Neuronal stem cell (in vitro differentiated cells): ENCODE measurements at regions not wholly inside any gene's neighbourhood (a gene's known extent, or its start where the extent isn't known, plus 50 kb on each side); places are given as distances from the start of the nearest gene placed in this dataset.

Experiments used
- DNase-seq: peaks from one replicate; pipeline ENCODE4 v3.0.0-alpha.2; 2013; ENCODE audit warnings: low spot score
- H2AFZ ChIP-seq: one replicate; pipeline ENCODE4 v1.6.1; 2013; ENCODE audit warnings: mild to moderate bottlenecking, low read length, inconsistent platforms
- H2AK5ac ChIP-seq: 2 replicates; pipeline ENCODE4 v1.6.1; 2013; ENCODE audit warnings: low read depth, mild to moderate bottlenecking, inconsistent platforms, low read length, moderate library complexity, mixed read lengths
- H2BK120ac ChIP-seq: 2 replicates; pipeline ENCODE4 v1.6.1; 2013; ENCODE audit warnings: low read depth, mild to moderate bottlenecking, inconsistent platforms, low read length, moderate library complexity, mixed read lengths
- H2BK12ac ChIP-seq: one replicate; pipeline ENCODE4 v1.6.1; 2013; ENCODE audit warnings: low read length, inconsistent platforms
- H2BK15ac ChIP-seq: 2 replicates; pipeline ENCODE4 v1.6.1; 2013; ENCODE audit warnings: mild to moderate bottlenecking, low read length, inconsistent platforms, mixed read lengths
- H2BK5ac ChIP-seq: one replicate; pipeline ENCODE4 v1.6.1; 2013; ENCODE audit warnings: inconsistent platforms, mild to moderate bottlenecking, low read length, moderate library complexity
- H3K14ac ChIP-seq: one replicate; pipeline ENCODE4 v1.6.1; 2013; ENCODE audit warnings: low read length, inconsistent platforms
- H3K18ac ChIP-seq: 2 replicates; pipeline ENCODE4 v1.6.1; 2013; ENCODE audit warnings: low read length, inconsistent platforms
- H3K23ac ChIP-seq: 2 replicates; pipeline ENCODE4 v1.6.1; 2013; ENCODE audit warnings: low read depth, mild to moderate bottlenecking, mixed read lengths, low read length, inconsistent platforms; ENCODE audit not compliant: poor library complexity
- H3K27ac ChIP-seq: replicated peaks from 3 replicates; pipeline ENCODE4 v1.5.1; 2013; ENCODE audit warnings: low read length, inconsistent platforms
- H3K27me3 ChIP-seq, 3 experiments: 2 replicates each; pipeline ENCODE4 v1.6.1; 2013; ENCODE audit warnings: low read length in 3 of 3, mild to moderate bottlenecking in 2 of 3, inconsistent platforms in 1 of 3, low read depth in 1 of 3, mixed read lengths in 1 of 3, moderate library complexity in 1 of 3; ENCODE audit not compliant: control insufficient read depth in 3 of 3, insufficient read depth in 3 of 3
- H3K36me3 ChIP-seq, 2 donors: replicated peaks in 1 of 2; 2 replicates each; pipeline ENCODE4 v1.6.1; 2013; ENCODE audit warnings: low read length in 2 of 2; ENCODE audit not compliant: control insufficient read depth in 2 of 2, insufficient read depth in 2 of 2
- H3K4ac ChIP-seq: 2 replicates; pipeline ENCODE4 v1.6.1; 2013; ENCODE audit warnings: inconsistent platforms, mild to moderate bottlenecking, low read length, moderate library complexity
- H3K4me1 ChIP-seq, 2 donors: 1 replicate in 1 of 2; 2 replicates in 1 of 2; pipeline ENCODE4 v1.6.1; 2013; ENCODE audit warnings: low read length in 2 of 2, low read depth in 1 of 2; ENCODE audit not compliant: control insufficient read depth in 2 of 2, insufficient read depth in 1 of 2
- H3K4me2 ChIP-seq: one replicate; pipeline ENCODE4 v1.6.1; 2013; ENCODE audit warnings: mild to moderate bottlenecking, low read length, inconsistent platforms; ENCODE audit not compliant: insufficient read depth, poor library complexity, severe bottlenecking
- H3K4me3 ChIP-seq, 2 donors: 2 replicates each; pipeline ENCODE4 v1.5.1; 2013; ENCODE audit warnings: low read length in 2 of 2, mild to moderate bottlenecking in 2 of 2, inconsistent platforms in 1 of 2, moderate library complexity in 1 of 2
- H3K79me1 ChIP-seq: one replicate; pipeline ENCODE4 v1.6.1; 2013; ENCODE audit warnings: low read depth, mild to moderate bottlenecking, inconsistent platforms, low read length, moderate library complexity
- H3K9ac ChIP-seq: one replicate; pipeline ENCODE4 v1.6.1; 2013; ENCODE audit warnings: mild to moderate bottlenecking, low read depth, low read length, inconsistent platforms; ENCODE audit not compliant: poor library complexity
- H3K9me3 ChIP-seq, 2 donors: replicated peaks in 1 of 2; 2 replicates each; pipeline versions ENCODE3 to v1.6.1; 2013; ENCODE audit warnings: low read length in 2 of 2, mild to moderate bottlenecking in 2 of 2, inconsistent platforms in 1 of 2, low read depth in 1 of 2, mixed read lengths in 1 of 2, moderate library complexity in 1 of 2; ENCODE audit not compliant: control insufficient read depth in 2 of 2, insufficient read depth in 1 of 2
- H4K8ac ChIP-seq: one replicate; pipeline ENCODE4 v1.6.1; 2013; ENCODE audit warnings: low read depth, mild to moderate bottlenecking, inconsistent platforms, low read length, moderate library complexity
- H4K91ac ChIP-seq: one replicate; pipeline ENCODE4 v1.6.1; 2013; ENCODE audit warnings: low read length, low read depth, mild to moderate bottlenecking, inconsistent platforms; ENCODE audit not compliant: poor library complexity
- WGBS, 2 donors: extraction: QIAGEN DNeasy Blood & Tissue Kit; methylation state at CpG; one replicate each; pipeline ENCODE4 v1.1.7; 2013; ENCODE audit warnings: missing lambda C conversion rate in 2 of 2, mixed read lengths in 1 of 2; ENCODE audit not compliant: insufficient read length in 2 of 2, insufficient replicate concordance in 1 of 2; ENCODE audit errors: extremely low coverage in 2 of 2; 5-methylcytosine and 5-hydroxymethylcytosine counted together

DNA sequence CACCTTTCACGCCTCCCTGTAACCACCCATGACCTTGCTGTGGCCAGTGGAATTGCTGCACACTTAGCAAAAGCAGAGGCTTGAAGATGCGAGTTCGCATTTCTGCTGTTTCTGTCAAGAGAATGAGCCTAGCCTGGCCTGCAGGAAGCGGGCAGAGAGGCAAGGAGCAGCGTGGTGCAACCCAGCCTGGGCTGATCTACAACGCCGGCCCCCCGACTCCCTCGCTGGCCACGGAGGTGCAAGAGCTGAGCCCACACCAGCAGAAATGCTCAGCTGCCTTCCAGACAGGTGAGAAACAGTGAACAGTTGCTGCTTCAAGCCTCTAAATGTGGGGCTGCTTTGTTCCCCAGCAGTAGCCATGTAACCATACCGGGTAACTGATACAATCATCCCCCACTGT, 116.4 kb downstream of the NCOR2 start:
- no peak overlapping the region for H2BK5ac ChIP-seq
- peak overlapping the region; percentile 35 for H3K18ac ChIP-seq
- H3K9me3 ChIP-seq: no peaks in the 10 kb centered on the region
- H2AK5ac ChIP-seq: no peak overlapping the region
- no peak overlapping the region for H3K9ac ChIP-seq
- H2BK120ac ChIP-seq: no peak overlapping the region
- no peak overlapping the region for H3K27ac ChIP-seq
- no CpG with 5 or more reads among the region's 11 CpGs for WGBS, 2 donors
- H3K4me2 ChIP-seq: no peak overlapping the region
- peaks cover 13 to 30% of the 10 kb centered on the region in 2 donors for H3K4me1 ChIP-seq
- H3K27me3 ChIP-seq: no peaks in the 10 kb centered on the region
- no peak overlapping the region for H2BK15ac ChIP-seq
- H3K4me3 ChIP-seq: no peak overlapping the region
- no peak overlapping the region for H3K23ac ChIP-seq
- H3K79me1 ChIP-seq: peaks cover 8% of the 10 kb centered on the region
- no peak overlapping the region for H4K8ac ChIP-seq
- no peak overlapping the region for H4K91ac ChIP-seq
- no peak overlapping the region for H3K4ac ChIP-seq
- H3K14ac ChIP-seq: no peak overlapping the region
- H3K36me3 ChIP-seq: peaks cover 6 to 14% of the 10 kb centered on the region in 2 donors
- no peak for DNase-seq
- no peak overlapping the region for H2BK12ac ChIP-seq
- H2AFZ ChIP-seq: no peak overlapping the region

DNA sequence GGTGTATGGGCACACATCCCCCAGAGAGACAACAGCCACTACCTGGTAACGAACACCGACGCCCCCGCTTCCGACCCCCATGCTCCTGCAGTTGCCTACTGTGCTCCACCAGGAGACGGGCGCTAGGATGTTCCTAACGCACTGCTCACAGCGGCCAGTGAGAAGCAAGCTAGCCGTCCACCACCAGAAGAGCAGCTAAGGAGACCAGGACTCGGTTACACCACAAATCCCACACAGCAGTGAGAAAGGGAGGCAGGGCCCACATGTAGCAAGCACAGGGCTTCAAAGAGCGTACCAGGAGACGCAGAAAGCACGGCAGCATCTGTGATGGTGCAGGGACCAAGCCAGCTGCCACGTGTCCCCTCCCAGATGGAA, 117.0 kb downstream of the NCOR2 start:
- Histone ChIP-seq H3K27ac (no peak overlapping the region), H4K91ac (no peak overlapping the region), H3K14ac (no peak overlapping the region), H3K4me2 (no peak overlapping the region), H2BK120ac (no peak overlapping the region), H2AFZ (no peak overlapping the region), H3K27me3 (no peaks in the 10 kb centered on the region), H3K4ac (no peak overlapping the region), H3K79me1 (peaks cover 8% of the 10 kb centered on the region), H3K4me1 (peaks cover 13 to 30% of the 10 kb centered on the region in 2 donors), H3K4me3 (no peak overlapping the region), H3K23ac (no peak overlapping the region), H2BK12ac (no peak overlapping the region), H2BK5ac (no peak overlapping the region), H3K9me3 (no peaks in the 10 kb centered on the region), H4K8ac (no peak overlapping the region), H3K18ac (no peak overlapping the region), H2BK15ac (no peak overlapping the region), H3K9ac (peak overlapping the region; percentile 1), H3K36me3 (peaks cover 4 to 13% of the 10 kb centered on the region in 2 donors), H2AK5ac (no peak overlapping the region)
- no peak for DNase-seq
- no CpG with 5 or more reads among the region's 15 CpGs for WGBS, 2 donors

DNA sequence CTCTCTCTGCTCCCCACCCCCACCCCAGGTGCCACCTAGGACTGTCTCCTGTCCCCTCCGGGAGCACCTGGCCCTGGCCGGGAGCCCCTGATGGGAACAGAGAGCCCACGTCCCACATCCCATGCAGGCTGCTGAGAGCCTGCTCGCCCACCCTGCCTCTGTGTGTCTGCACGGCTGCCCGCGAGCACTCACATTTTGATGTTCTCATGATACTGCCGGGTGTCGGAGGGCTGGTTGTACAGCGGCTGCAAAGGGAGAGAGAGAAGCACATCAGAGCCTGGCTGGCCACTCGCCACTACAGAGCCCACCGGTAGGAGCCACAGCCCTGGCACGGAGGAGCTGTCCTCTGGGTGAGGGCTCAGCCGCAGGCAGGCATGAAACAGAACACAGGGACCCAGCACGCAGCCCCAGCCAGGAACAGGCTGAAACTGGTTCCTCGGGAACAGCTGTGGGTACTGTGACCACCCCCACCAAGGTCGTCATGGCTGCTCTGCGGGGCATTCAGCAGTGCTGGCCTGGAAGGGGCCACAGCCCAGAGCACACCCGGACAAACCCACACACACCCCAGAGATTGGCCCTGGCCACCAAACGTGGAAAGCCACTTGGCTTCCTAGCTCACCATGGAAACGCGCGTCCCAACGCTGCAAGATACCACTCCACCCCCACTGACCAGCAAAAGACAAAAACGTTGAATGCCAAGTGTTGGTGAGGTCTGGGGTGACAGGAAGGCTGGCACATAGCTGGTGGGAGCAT, 117.6 kb downstream of the NCOR2 start:
- Histone ChIP-seq H3K9ac (peak overlapping the region; percentile 1), H3K9me3 (no peaks in the 10 kb centered on the region), H3K36me3 (peaks cover 4 to 13% of the 10 kb centered on the region in 2 donors), H4K91ac (no peak overlapping the region), H4K8ac (peak overlapping the region; percentile 17), H3K4me1 (peaks cover 15 to 30% of the 10 kb centered on the region in 2 donors), H2BK5ac (no peak overlapping the region), H2AFZ (no peak overlapping the region), H2BK15ac (no peak overlapping the region), H3K27ac (no peak overlapping the region), H3K14ac (peak overlapping the region; percentile 74), H2BK12ac (no peak overlapping the region), H3K4me3 (no peak overlapping the region), H3K4ac (no peak overlapping the region), H3K79me1 (peaks cover 10% of the 10 kb centered on the region), H3K18ac (peak overlapping the region; percentile 81), H3K4me2 (no peak overlapping the region), H2BK120ac (no peak overlapping the region), H3K23ac (peak overlapping the region; percentile 26), H3K27me3 (no peaks in the 10 kb centered on the region), H2AK5ac (peak overlapping the region; percentile 23)
- WGBS, 2 donors: no CpG with 5 or more reads among the region's 25 CpGs
- DNase-seq: no peak

DNA sequence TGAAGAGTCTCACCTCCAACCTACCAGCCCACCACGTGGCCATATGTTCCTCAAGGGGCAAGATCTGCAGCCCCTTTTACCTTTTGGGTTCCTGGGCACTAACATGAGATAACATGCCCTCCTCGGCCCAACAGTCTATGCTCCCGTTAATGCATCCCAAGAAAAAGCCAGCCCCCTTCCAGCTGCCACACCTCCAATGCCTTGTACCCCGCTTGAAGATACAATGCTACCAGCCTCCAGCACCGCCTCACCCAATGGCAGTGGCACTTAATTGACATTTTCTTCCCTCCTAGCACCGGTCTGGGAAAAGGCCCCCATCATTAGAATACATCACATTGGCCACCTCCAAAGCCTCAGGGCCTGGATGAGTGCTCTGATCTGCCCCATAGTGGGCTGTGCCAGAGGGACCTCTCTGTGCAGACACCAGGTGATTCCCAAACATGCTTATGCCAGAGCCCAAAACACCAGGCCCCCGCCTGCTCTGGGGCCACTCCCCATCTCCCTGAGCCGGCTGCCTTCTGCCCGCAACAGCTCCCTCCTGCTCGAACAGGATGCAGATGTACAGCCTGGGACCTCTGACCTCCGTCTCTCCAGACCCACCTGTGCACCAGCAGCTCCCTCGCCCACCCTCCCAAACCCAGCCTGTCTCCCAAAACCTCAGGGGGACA, 118.3 kb downstream of the NCOR2 start:
- Histone ChIP-seq H2BK15ac (no peak overlapping the region), H2AFZ (no peak overlapping the region), H3K9me3 (no peaks in the 10 kb centered on the region), H3K4me1 (peaks cover 15 to 30% of the 10 kb centered on the region in 2 donors), H3K23ac (peak overlapping the region; percentile 17), H3K4me3 (no peak overlapping the region), H3K9ac (no peak overlapping the region), H2BK12ac (no peak overlapping the region), H3K4me2 (no peak overlapping the region), H3K4ac (no peak overlapping the region), H3K18ac (peak overlapping the region; percentile 32), H3K79me1 (peaks cover 10% of the 10 kb centered on the region), H3K14ac (no peak overlapping the region), H2BK5ac (peak overlapping the region; percentile 57), H3K27me3 (no peaks in the 10 kb centered on the region), H2AK5ac (no peak overlapping the region), H3K27ac (no peak overlapping the region), H4K91ac (no peak overlapping the region), H2BK120ac (no peak overlapping the region), H4K8ac (no peak overlapping the region), H3K36me3 (peaks cover 4 to 19% of the 10 kb centered on the region in 2 donors)
- WGBS, 2 donors: no CpG with 5 or more reads among the region's 12 CpGs
- no peak for DNase-seq
